GM21737 (cell line): ENCODE measurements at regions not wholly inside any gene's neighbourhood (a gene's known extent, or its start where the extent isn't known, plus 50 kb on each side); places are given as distances from the start of the nearest gene placed in this dataset.

Source experiments
- ATAC-seq: cut with Tn5 transposase; IDR thresholded peaks from one replicate; pipeline ENCODE4 v1.9.1; 2021; ENCODE audit warnings: mild to moderate bottlenecking, moderate library complexity; ENCODE audit not compliant: unreplicated experiment

GRCh38 chr13:103140001-103140671, 73.9 kb upstream of the SLC10A2 start:
- peak; percentile 84 for ATAC-seq

GRCh38 chr13:103134271-103134670, 68.1 kb upstream of the SLC10A2 start:
- peak; percentile 61 for ATAC-seq

GRCh38 chr13:103133556-103133955, 67.3 kb upstream of the SLC10A2 start:
- no peak for ATAC-seq

GRCh38 chr13:103130681-103131210, 64.5 kb upstream of the SLC10A2 start:
- peak; percentile 85 for ATAC-seq

- ATAC-seq = no peak
These were observed 63.9 kb upstream of the SLC10A2 start for GRCh38 chr13:103130146-103130545.
